Peyer's patch (tissue), 4 donors: ENCODE measurements at regions not wholly inside any gene's neighbourhood (a gene's known extent, or its start where the extent isn't known, plus 50 kb on each side); places are given as distances from the start of the nearest gene placed in this dataset.
A peak's percentile ranks its signal among the peaks of the same experiment; 100 is the strongest.

Source experiments
- DNase-seq, 3 donors: peaks; one replicate each; pipeline ENCODE4 v3.0.0-alpha.2; 2017 to 2019
- H3K27ac ChIP-seq, 4 donors: fragments of 200-600 bp; sonication (generic); one replicate each; pipeline ENCODE4 v1.5.1; 2016 to 2019
- H3K27me3 ChIP-seq, 2 donors: fragments of 200-600 bp; sonication (generic); one replicate each; pipeline ENCODE4 v1.5.1; 2019
- H3K36me3 ChIP-seq, 3 donors: fragments of 200-600 bp; sonication (generic); one replicate each; pipeline ENCODE4 v1.5.1; 2016 to 2019
- H3K4me1 ChIP-seq, 4 donors: fragments of 200-600 bp; sonication (generic); one replicate each; pipeline ENCODE4 v1.5.1; 2016 to 2019
- H3K4me3 ChIP-seq, 4 donors: fragments of 200-600 bp; sonication (generic); 1 replicate in 3 of 4; 2 replicates in 1 of 4; pipeline ENCODE4 v1.5.1; 2016 to 2019; ENCODE audit warnings: mild to moderate bottlenecking in 1 of 4
- H3K9me3 ChIP-seq, 4 donors: fragments of 200-600 bp; sonication (generic); one replicate each; pipeline ENCODE4 v1.5.1; 2016 to 2019; ENCODE audit warnings: mild to moderate bottlenecking in 1 of 4
- POLR2A ChIP-seq, 2 donors: fragments of 450-650 bp; IDR thresholded peaks; one replicate each; pipeline ENCODE4 v1.5.1; 2017; ENCODE audit warnings: antibody characterized with exemption in 2 of 2, mild to moderate bottlenecking in 2 of 2, moderate library complexity in 2 of 2
- TF ChIP-seq, protein P1 (sequence below), 6 experiments: fragments of 450-650 bp in 4 of 6; fragments of 200-600 bp in 2 of 6; sonication (generic) in 1 of 6; IDR thresholded peaks; one replicate each; pipeline ENCODE4 v1.5.1; 2017 to 2019; ENCODE audit warnings: antibody characterized with exemption in 6 of 6, mild to moderate bottlenecking in 3 of 6, moderate library complexity in 1 of 6

DNA sequence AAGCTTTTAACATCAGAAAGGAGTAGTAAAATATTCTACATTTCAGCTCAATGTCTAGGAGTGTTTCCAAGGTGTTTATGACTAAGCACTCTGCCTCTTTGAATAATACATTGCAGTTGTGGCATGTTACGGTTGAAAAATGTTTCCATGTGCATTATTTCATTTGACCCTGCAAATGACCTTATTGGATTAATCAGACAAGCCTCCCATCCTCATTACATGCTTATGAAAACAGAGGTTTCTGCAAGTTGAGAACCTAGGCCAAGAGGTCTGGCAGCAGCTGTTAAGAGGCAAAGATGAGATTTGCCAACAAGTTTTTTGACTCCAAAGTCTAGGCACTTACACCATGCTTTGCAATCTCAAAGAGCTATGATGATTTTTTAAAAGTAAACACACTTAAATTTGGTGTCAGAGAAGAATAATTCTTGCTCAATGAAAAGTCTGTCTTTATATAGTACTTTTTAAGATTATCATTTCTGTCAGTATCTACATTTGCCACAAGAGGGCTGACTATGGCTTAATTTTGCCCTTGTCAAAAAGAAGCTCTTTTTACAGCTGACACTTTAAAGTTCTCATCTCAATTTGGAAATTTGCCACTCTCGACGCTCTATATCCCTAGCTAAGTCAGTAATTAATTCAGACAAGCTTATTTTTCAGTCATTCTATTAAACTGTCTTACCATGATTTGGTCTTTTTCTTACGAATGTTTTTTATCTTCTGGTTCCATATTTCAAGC is 260.6 kb downstream of the PAX3 start:
- Histone ChIP-seq H3K4me1 (no peaks in the 10 kb centered on the region), H3K36me3 (no peaks in the 10 kb centered on the region), H3K9me3 (no peaks in the 10 kb centered on the region), H3K4me3 (no peak overlapping the region), H3K27me3 (no peaks in the 10 kb centered on the region), H3K27ac (no peak overlapping the region)
- DNase-seq: no peak
- TF ChIP-seq, protein P1, sequence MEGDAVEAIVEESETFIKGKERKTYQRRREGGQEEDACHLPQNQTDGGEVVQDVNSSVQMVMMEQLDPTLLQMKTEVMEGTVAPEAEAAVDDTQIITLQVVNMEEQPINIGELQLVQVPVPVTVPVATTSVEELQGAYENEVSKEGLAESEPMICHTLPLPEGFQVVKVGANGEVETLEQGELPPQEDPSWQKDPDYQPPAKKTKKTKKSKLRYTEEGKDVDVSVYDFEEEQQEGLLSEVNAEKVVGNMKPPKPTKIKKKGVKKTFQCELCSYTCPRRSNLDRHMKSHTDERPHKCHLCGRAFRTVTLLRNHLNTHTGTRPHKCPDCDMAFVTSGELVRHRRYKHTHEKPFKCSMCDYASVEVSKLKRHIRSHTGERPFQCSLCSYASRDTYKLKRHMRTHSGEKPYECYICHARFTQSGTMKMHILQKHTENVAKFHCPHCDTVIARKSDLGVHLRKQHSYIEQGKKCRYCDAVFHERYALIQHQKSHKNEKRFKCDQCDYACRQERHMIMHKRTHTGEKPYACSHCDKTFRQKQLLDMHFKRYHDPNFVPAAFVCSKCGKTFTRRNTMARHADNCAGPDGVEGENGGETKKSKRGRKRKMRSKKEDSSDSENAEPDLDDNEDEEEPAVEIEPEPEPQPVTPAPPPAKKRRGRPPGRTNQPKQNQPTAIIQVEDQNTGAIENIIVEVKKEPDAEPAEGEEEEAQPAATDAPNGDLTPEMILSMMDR (IDR thresholded peaks at IDR 0.05): peak in 1 of 6 experiments; percentile 6
- TF ChIP-seq POLR2A (IDR thresholded peaks at IDR 0.05): no peak

DNA sequence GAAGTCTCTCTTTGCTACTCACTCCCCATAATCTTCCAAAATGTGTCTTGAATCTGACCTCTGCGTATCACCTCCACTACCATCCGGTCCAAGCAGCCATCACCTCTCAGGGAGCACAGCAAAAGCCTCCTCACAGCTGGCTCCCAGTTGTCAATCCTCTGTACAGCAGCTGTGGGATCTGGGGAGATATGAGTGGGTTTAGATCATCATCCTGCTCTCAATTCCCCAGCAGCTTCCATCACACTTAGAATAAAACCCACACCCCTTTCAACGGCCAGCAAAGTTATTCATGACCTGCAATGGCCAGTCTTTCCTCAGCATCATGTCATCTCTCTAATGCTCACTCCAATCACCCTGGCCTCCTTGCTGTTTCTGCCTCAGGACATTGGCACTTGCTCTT is 261.6 kb downstream of the PAX3 start:
- Histone ChIP-seq H3K4me1 (no peaks in the 10 kb centered on the region), H3K27ac (no peak overlapping the region), H3K9me3 (no peaks in the 10 kb centered on the region), H3K36me3 (no peaks in the 10 kb centered on the region), H3K4me3 (no peak overlapping the region), H3K27me3 (no peaks in the 10 kb centered on the region)
- no peak for DNase-seq
- TF ChIP-seq, protein P1 (IDR thresholded peaks at IDR 0.05): no peak
- TF ChIP-seq POLR2A (IDR thresholded peaks at IDR 0.05): no peak

DNA sequence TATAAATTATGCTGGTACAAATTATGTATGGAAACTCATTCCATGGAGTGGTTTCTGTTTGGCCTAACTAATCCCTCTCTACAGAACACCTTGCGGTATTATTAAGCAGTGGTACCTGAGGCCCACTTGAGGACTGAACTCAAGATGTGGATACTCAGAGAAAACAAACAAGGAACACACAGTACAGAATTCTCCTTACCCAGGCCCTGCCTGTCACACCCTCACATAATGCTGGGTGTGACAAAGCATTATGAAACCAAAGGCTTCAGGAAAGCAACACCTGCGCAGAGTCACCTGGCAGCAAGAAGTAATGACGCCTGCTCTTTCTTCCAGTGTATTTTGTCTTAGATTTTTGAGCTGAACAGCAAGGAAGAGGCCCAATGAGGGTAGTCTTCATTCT is 264.7 kb downstream of the PAX3 start:
- Histone ChIP-seq H3K36me3 (no peaks in the 10 kb centered on the region), H3K4me3 (no peak overlapping the region), H3K27me3 (no peaks in the 10 kb centered on the region), H3K4me1 (no peaks in the 10 kb centered on the region), H3K9me3 (no peaks in the 10 kb centered on the region), H3K27ac (no peak overlapping the region)
- TF ChIP-seq, protein P1 (IDR thresholded peaks at IDR 0.05): no peak
- TF ChIP-seq POLR2A (IDR thresholded peaks at IDR 0.05): no peak
- no peak for DNase-seq

DNA sequence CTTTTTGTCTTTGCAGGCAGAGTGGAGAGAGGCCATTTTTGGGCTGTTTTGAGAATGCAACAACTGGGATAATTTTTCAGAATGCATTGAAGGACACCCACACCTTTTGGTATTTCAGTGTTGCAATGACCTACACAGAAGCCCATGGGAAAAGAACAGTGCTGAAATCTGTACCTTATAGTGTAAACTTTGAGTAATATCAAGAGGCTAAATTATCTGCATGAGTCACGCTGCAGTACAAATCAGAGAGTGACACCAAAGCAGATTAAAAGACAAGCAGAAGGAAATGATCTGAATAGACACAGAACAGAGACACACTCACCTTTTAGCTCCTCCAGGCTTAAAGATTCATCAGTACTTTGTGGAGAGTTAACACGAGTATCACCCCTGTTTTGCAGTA is 265.3 kb downstream of the PAX3 start:
- TF ChIP-seq POLR2A (IDR thresholded peaks at IDR 0.05): no peak
- TF ChIP-seq, protein P1 (IDR thresholded peaks at IDR 0.05): no peak
- Histone ChIP-seq H3K27me3 (no peaks in the 10 kb centered on the region), H3K4me1 (no peaks in the 10 kb centered on the region), H3K9me3 (no peaks in the 10 kb centered on the region), H3K4me3 (no peak overlapping the region), H3K27ac (no peak overlapping the region), H3K36me3 (no peaks in the 10 kb centered on the region)
- no peak for DNase-seq

DNA sequence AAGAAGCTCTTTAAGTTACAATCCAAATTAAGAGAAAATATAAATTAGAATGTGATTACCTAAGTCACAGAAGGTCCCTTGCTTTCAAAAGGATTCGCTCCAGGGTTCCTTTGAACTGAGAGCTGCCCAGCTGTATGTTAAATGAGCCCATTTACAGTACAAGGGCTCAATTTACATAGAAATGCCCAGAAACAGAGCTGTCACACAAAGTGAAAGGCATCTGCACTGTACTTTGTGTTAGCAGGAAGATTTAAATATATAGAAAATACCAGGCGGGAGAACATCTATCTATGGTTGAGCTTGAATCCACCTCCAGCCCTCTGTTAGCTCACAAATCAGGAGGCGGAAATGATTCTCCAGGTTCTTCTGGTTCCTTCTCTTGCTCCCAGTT is 272.9 kb downstream of the PAX3 start:
- Histone ChIP-seq H3K27ac (no peak overlapping the region), H3K9me3 (no peaks in the 10 kb centered on the region), H3K4me1 (no peaks in the 10 kb centered on the region), H3K27me3 (no peaks in the 10 kb centered on the region), H3K36me3 (no peaks in the 10 kb centered on the region), H3K4me3 (no peak overlapping the region)
- no peak for DNase-seq
- TF ChIP-seq, protein P1 (IDR thresholded peaks at IDR 0.05): no peak
- no peak for TF ChIP-seq POLR2A (IDR thresholded peaks at IDR 0.05)
